ENCODE measurements at regions not wholly inside any gene's neighbourhood (a gene's known extent, or its start where the extent isn't known, plus 50 kb on each side); places are given as distances from the start of the nearest gene placed in this dataset.

DNA sequence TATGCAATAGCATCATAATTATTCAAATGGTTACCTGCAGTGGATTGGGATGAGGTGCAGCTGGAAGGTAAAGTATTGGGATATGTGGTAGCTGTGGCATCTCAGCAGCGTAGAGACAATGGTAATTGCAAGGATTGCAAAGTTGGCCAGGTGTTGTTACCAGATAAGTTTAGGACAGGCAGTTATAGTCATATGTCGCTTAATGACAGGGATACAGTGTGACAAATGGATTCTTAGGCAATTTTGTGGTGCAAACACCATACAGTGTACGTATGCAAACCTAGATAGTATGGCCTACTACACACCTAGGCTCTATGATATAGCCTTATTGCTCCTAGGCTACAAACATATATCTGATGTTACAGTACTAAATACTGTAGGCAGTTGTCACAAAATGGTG, 163.5 kb upstream of the LYZL2 start:
- DNase-seq (ENCODE audit: insufficient read length) (no peak), FAIRE-seq (no peak)
- TF ChIP-seq TAF1 (IDR thresholded peaks at IDR 0.05; ENCODE audit: borderline replicate concordance, low read depth, low read length) (no peak), POLR2A (IDR thresholded peaks at IDR 0.05; ENCODE audit: low read depth, low read length) (no peak), POLR2AphosphoS5 (IDR thresholded peaks at IDR 0.05; ENCODE audit: low read depth, low read length) (no peak)

DNA sequence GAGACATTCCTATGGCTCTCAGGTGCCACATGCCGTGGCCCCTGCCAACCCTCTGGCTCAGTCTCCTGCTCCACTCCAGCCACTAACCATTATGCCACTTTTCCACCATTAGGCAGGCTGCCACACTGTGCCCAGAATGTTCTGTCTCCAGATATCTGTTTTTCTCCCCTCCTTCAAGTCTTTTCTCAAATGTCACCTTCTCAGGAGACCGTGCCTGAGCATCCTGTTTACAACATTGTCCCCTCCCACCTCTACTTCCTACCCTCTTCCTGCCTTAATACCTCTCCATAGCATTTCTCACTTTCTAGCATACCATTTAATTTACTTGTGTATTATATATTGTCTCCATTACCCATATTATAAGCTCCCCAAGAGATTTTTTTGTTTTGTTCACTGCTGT, 162.5 kb upstream of the LYZL2 start:
- FAIRE-seq (no peak), DNase-seq (ENCODE audit: insufficient read length) (no peak)
- TF ChIP-seq POLR2AphosphoS5 (IDR thresholded peaks at IDR 0.05; ENCODE audit: low read depth, low read length) = no peak
- no peak for TF ChIP-seq POLR2A (IDR thresholded peaks at IDR 0.05; ENCODE audit: low read depth, low read length)
- TF ChIP-seq TAF1 (IDR thresholded peaks at IDR 0.05; ENCODE audit: borderline replicate concordance, low read depth, low read length) = no peak

DNA sequence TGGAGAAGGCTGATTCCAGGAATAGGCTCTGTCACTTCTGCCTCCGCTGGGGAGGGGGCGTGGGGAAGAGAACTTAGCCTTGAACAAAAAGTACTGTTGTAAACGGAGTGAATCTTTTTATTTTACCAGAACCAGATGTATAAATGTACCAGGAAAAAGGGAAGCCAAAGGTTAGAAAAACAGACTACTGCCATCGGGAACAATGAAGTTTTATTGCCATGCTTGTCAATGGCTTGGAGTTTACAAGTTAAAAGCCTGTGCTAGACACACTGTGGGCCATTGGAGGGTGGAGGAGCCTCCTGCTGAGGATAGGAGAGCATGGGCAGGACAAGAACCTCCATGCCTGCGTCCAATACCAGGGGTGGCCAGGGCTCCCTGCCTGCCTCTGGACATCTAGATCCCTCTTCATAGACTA, 161.7 kb upstream of the LYZL2 start:
- TF ChIP-seq TAF1 (IDR thresholded peaks at IDR 0.05; ENCODE audit: borderline replicate concordance, low read depth, low read length) (no peak), POLR2A (IDR thresholded peaks at IDR 0.05; ENCODE audit: low read depth, low read length) (no peak)
- FAIRE-seq = no peak

DNA sequence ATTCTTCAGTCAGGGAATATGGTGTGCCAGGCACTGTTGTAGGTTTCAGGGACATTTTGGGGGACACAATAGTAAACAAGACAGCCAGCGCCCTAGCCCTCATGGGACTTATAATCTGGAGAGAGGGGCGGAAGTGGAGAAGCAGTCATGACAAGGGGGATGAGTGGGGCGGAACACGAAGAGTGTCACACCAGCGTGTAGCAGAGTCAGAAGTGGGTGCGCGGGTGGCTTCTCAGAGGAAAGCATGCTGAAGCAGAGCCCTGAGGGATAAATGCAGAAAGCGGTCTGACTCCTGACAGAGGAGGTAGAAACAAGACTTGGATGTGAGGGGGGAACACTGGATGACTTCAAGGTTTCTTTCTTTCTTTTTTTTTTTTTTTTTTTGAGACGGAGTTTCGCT, 160.3 kb upstream of the LYZL2 start:
- no peak for TF ChIP-seq TAF1 (IDR thresholded peaks at IDR 0.05; ENCODE audit: borderline replicate concordance, low read depth, low read length)
- TF ChIP-seq POLR2AphosphoS5 (IDR thresholded peaks at IDR 0.05; ENCODE audit: low read depth, low read length) = no peak
- no peak for TF ChIP-seq POLR2A (IDR thresholded peaks at IDR 0.05; ENCODE audit: low read depth, low read length)

More for the DNA sequence above, 161.7 kb upstream of the LYZL2 start:
- no peak for DNase-seq (ENCODE audit: insufficient read length)

DNA sequence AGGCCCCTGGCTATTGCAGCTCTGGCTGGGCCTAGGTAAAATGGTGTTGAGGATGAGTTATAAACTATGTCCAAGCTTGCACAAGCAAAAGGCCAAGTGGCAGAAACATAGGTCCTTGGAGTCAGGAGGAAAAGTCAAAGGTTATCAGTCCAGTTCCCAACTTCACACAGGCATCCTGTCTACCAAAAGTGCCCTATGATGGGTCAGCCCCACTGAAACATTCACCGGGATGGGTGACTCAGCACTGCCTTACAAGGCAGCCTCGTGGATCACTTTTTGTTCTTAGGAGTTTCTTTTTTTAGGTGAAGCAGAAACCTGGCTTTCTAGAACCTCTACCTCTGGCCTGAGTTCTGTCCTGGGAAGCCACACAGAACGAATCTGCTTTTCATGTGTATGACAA, 158.8 kb upstream of the LYZL2 start:
- no peak for DNase-seq (ENCODE audit: insufficient read length)
- FAIRE-seq = no peak
- no peak for TF ChIP-seq POLR2AphosphoS5 (IDR thresholded peaks at IDR 0.05; ENCODE audit: low read depth, low read length)
- TF ChIP-seq TAF1 (IDR thresholded peaks at IDR 0.05; ENCODE audit: borderline replicate concordance, low read depth, low read length) = no peak
- TF ChIP-seq POLR2A (IDR thresholded peaks at IDR 0.05; ENCODE audit: low read depth, low read length) = no peak

More for the DNA sequence above, 160.3 kb upstream of the LYZL2 start:
- no peak for FAIRE-seq
- no peak for DNase-seq (ENCODE audit: insufficient read length)

DNA sequence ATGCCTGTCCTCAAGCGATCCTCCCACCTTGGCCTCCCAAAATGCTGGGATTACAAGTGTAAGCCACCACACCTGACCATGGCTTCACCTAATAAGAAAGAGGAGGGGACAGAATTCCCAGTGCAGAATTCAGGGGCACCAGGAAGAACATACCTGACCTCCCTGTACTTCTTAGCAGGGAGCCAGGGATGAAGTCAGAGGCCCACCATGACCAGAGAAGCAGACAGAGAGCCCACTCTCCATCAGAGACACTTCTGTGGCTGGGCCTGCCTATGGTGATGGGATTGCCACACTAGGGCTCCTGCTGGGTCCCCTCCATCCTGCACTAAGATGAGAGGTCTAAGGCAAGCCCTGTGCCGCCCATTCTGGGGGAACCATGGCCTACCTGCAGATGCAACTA, 157.4 kb upstream of the LYZL2 start:
- no peak for DNase-seq (ENCODE audit: insufficient read length)
- TF ChIP-seq POLR2AphosphoS5 (IDR thresholded peaks at IDR 0.05; ENCODE audit: low read depth, low read length) (no peak), TAF1 (IDR thresholded peaks at IDR 0.05; ENCODE audit: borderline replicate concordance, low read depth, low read length) (no peak), POLR2A (IDR thresholded peaks at IDR 0.05; ENCODE audit: low read depth, low read length) (no peak)

DNA sequence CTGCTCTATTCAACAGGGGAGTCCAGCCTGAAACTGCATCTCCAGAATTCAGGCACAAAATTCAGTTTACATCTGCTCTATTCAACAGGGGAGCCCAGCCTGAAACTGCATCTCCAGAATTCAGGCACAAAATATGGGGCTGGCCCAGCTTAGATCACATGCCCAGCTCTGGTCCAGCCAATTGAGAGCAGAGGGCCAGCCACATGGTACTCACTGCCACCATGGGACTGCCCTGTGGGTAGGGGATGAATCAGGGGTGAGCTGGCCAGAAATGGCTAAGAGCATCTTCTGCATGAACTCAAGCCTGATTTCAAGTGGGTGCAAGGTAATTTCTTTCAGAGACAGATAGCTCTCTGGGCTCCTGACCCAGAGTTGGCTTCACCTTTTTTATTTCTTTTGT, 156.6 kb upstream of the LYZL2 start:
- no peak for DNase-seq (ENCODE audit: insufficient read length)
- TF ChIP-seq POLR2A (IDR thresholded peaks at IDR 0.05; ENCODE audit: low read depth, low read length) (no peak), POLR2AphosphoS5 (IDR thresholded peaks at IDR 0.05; ENCODE audit: low read depth, low read length) (no peak), TAF1 (IDR thresholded peaks at IDR 0.05; ENCODE audit: borderline replicate concordance, low read depth, low read length) (no peak)
- peak; percentile 62 for FAIRE-seq

More for the DNA sequence above, 157.4 kb upstream of the LYZL2 start:
- no peak for FAIRE-seq

DNA sequence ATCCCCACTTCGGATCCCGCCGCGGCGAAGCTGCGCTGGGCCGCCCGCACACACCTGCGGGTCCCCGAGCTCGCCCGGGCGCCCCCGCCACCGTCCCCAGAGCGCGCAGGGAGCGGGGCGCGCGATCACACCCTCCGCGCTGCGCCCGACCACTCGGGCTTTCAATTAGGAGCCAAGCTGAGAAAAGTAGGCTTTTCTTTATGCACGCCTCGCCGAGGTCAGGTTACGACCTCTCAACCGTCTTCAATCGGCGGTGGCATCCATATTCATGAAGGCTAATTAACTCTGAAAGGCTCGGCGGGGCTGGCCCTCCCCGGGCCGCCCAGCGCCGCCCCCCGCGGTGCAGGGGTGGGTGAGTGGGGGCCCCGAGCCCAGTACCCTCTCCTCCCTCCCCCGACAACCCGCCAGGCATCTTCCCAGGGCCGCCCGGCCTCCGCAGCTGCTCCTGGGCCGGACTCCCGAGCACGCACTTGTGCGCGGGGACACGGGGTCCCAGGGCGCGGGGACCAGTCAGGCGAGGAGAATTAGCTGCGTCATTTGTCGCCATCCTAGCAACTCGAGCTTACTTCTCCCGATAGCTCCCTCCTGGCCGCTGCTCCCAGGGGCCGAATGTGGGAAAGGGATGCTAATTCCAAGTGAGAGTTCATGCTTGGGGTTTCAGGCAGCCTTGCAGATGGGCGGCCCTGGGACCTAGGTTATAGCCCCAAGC, 155.5 kb upstream of the LYZL2 start:
- TF ChIP-seq TAF1 (IDR thresholded peaks at IDR 0.05; ENCODE audit: borderline replicate concordance, low read depth, low read length) (no peak), POLR2AphosphoS5 (IDR thresholded peaks at IDR 0.05; ENCODE audit: low read depth, low read length) (peak; percentile 32; the same call in 1 of the 2 replicates), POLR2A (IDR thresholded peaks at IDR 0.05; ENCODE audit: low read depth, low read length) (peak; percentile 48)
- FAIRE-seq (peak; percentile 79), DNase-seq (ENCODE audit: insufficient read length) (no peak)

DNA sequence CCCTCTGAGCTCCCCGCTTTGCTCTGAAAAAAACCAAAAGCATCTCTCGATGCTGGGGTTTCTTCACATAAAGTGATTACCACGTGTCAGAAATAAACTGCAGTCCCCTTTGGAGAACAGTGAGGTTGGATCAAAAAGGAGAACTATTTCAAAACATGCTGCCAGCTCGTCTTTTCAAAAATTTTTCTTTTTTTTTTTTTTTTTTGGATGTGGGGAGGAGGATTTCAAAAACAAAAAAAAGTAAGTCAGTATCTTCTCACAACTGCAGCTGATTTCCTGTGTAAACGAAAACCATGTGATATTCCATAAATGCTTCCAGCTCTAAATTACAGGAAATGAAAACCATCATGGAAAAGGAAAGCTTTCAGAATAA, 155.0 kb upstream of the LYZL2 start:
- TF ChIP-seq TAF1 (IDR thresholded peaks at IDR 0.05; ENCODE audit: borderline replicate concordance, low read depth, low read length) (no peak), POLR2AphosphoS5 (IDR thresholded peaks at IDR 0.05; ENCODE audit: low read depth, low read length) (no peak), POLR2A (IDR thresholded peaks at IDR 0.05; ENCODE audit: low read depth, low read length) (no peak)
- DNase-seq (ENCODE audit: insufficient read length) (no peak), FAIRE-seq (peak; percentile 5)

DNA sequence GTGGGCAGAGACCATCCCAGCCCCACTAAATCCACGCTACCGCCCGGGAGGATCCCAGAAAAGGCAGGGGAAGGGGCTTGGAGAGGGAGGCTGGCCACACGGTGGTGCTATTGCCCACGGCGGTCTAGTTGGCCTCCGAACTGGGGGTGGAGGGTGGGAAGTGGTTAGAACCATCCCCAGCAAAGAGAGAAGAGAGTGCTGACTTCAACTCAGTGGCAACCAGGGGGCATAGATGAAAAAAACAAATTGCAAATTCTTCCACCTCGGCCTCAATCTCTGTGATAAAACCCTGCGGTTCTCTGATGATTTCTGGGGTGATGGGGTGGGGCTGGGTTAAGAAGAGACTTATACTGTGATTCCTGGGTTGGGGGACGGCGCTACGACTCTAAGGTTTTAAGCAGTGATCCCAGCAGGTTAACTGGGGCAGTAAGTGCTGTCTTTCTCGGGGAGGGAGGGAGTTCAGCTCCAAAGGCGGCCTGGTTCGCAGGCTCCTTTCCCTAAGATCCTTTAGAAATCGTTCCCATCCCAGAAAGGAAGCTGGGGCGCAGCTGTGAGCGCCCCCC, 154.5 kb upstream of the LYZL2 start:
- peak; percentile 99 for FAIRE-seq
- DNase-seq (ENCODE audit: insufficient read length) = peak; percentile 78
- no peak; the same call in none of the 2 replicates for TF ChIP-seq POLR2A (IDR thresholded peaks at IDR 0.05; ENCODE audit: low read depth, low read length)
- TF ChIP-seq TAF1 (IDR thresholded peaks at IDR 0.05; ENCODE audit: borderline replicate concordance, low read depth, low read length) = no peak
- peak; percentile 55 for TF ChIP-seq POLR2AphosphoS5 (IDR thresholded peaks at IDR 0.05; ENCODE audit: low read depth, low read length)

DNA sequence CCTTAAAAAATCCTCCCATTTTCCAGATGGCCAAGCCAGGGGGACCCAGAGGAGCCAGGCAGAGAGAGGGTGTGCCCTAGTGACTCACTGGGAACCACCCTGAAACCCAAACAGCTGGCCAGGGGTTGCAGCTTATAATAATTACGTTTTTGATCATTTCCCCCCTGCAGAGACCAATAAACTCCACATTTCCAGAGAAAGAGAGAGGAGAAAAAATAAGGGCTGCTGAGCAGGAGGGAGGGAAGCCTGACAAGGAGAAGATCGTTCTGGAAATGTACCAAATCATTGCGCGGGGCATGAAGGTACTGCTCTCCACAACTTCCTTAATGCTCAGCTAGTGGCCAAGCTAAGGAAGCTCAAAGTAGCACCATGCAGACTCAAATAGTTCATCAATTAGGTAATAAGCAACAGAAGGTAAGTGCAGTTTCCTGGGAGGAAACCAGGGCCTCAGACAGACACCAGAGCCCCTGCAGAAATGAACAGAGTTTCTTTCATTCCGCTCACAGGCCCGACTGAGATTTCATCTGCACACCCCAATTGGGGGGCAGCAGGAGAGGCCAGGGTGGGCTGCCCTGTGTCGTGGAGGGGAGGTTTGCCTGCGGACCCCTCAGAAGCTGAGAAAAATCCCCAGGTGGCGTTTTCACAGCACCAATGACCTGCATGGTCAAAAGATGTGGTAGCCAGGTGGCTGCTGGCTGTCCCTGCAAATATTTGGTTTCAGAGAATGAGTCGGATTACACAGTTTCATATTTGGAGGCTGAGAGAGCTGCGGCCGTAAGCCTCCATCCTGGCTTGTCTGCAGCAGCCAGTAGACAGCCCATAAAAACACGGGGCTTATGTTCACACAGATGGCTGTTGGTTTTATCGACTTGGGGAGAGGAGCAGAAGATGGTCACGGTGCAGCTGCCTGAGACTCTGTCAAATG, 153.2 kb upstream of the LYZL2 start:
- FAIRE-seq = peak; percentile 90

More for the DNA sequence above, 153.2 kb upstream of the LYZL2 start:
- DNase-seq (ENCODE audit: insufficient read length) = no peak
- TF ChIP-seq POLR2A (IDR thresholded peaks at IDR 0.05; ENCODE audit: low read depth, low read length) = peak; percentile 40; the same call in 1 of the 2 replicates
- TF ChIP-seq TAF1 (IDR thresholded peaks at IDR 0.05; ENCODE audit: borderline replicate concordance, low read depth, low read length) = no peak
- TF ChIP-seq POLR2AphosphoS5 (IDR thresholded peaks at IDR 0.05; ENCODE audit: low read depth, low read length) = no peak; the same call in none of the 2 replicates
